H1 (cell line): ENCODE measurements at regions not wholly inside any gene's neighbourhood (a gene's known extent, or its start where the extent isn't known, plus 50 kb on each side); places are given as distances from the start of the nearest gene placed in this dataset.

ENCODE experiments used
- CTCF ChIA-PET: fragments of 300-600 bp; sonication (Branson Sonifier 250); formaldehyde crosslinking; loops from one replicate; lab custom pipeline; 2021; ENCODE audit not compliant: partially characterized antibody; lab: Charles Lee
- POLR2A ChIA-PET: fragments of 300-600 bp; sonication (Branson Sonifier 250); formaldehyde crosslinking; loops from one replicate; lab custom pipeline; 2021; ENCODE audit warnings: inconsistent platforms; ENCODE audit not compliant: partially characterized antibody; lab: Charles Lee
- DNase-seq, 2 experiments: peaks; one replicate each; pipeline versions ENCODE4 v3.0.0 to v3.0.0-alpha.2; 2010 to 2022; ENCODE audit warnings: low spot score in 2 of 2, low read depth in 1 of 2, mixed read lengths in 1 of 2
- FAIRE-seq: peaks from 2 replicates; lab custom pipeline; 2011; peaks lifted over from hg19 to GRCh38; lab: Jason Lieb, UNC
- H2AFZ ChIP-seq: 2 replicates; pipeline ENCODE4 v1.8.1; 2012; ENCODE audit warnings: low read length, inconsistent platforms
- H2AK5ac ChIP-seq: 2 replicates; pipeline ENCODE4 v1.6.1; 2013; ENCODE audit warnings: low read depth, low read length
- H2BK120ac ChIP-seq: replicated peaks from 2 replicates; pipeline ENCODE3; 2013; ENCODE audit warnings: low read depth, low read length, inconsistent platforms
- H2BK12ac ChIP-seq: 2 replicates; pipeline ENCODE4 v1.6.1; 2013; ENCODE audit warnings: low read depth, low read length
- H2BK15ac ChIP-seq: 2 replicates; pipeline ENCODE4 v1.6.1; 2013; ENCODE audit warnings: low read length
- H2BK20ac ChIP-seq: 2 replicates; pipeline ENCODE4 v1.6.1; 2013; ENCODE audit warnings: low read length
- H2BK5ac ChIP-seq: 2 replicates; pipeline ENCODE4 v1.6.1; 2013; ENCODE audit warnings: low read depth, low read length
- H3K14ac ChIP-seq: 2 replicates; pipeline ENCODE4 v1.6.1; 2013; ENCODE audit warnings: inconsistent platforms; ENCODE audit not compliant: insufficient read length
- H3K18ac ChIP-seq: 2 replicates; pipeline ENCODE4 v1.6.1; 2013; ENCODE audit warnings: low read length; ENCODE audit errors: extremely low read depth
- H3K23ac ChIP-seq: 2 replicates; pipeline ENCODE4 v1.6.1; 2013; ENCODE audit warnings: inconsistent platforms; ENCODE audit not compliant: insufficient read length
- H3K23me2 ChIP-seq: 2 replicates; pipeline ENCODE4 v1.6.1; 2013; ENCODE audit warnings: low read depth, low read length
- H3K27ac ChIP-seq: 2 replicates; pipeline ENCODE4 v1.6.1; 2011; ENCODE audit warnings: low read depth, low read length, inconsistent platforms
- H3K27me3 ChIP-seq, 4 experiments: replicated peaks in 1 of 4; 1 replicate in 1 of 4; 2 replicates in 3 of 4; pipeline versions ENCODE4 v1.6.1 to v1.8.1; 2011 to 2013; ENCODE audit warnings: low read length in 3 of 4, mild to moderate bottlenecking in 3 of 4, inconsistent platforms in 2 of 4, mixed read lengths in 2 of 4, moderate library complexity in 1 of 4; ENCODE audit not compliant: control insufficient read depth in 3 of 4, insufficient read depth in 3 of 4; ENCODE audit errors: extremely low read depth in 1 of 4
- H3K36me3 ChIP-seq, 4 experiments: 2 replicates each; pipeline versions ENCODE4 v1.6.1 to v1.8.1; 2011 to 2013; ENCODE audit warnings: mild to moderate bottlenecking in 4 of 4, low read length in 3 of 4, moderate library complexity in 2 of 4, control low read depth in 1 of 4, inconsistent platforms in 1 of 4; ENCODE audit not compliant: insufficient read depth in 4 of 4, control insufficient read depth in 2 of 4
- H3K4ac ChIP-seq: replicated peaks from 2 replicates; pipeline ENCODE3; 2013; ENCODE audit warnings: low read length, low read depth, mixed read lengths, inconsistent platforms; ENCODE audit not compliant: insufficient read length
- H3K4me1 ChIP-seq, 4 experiments: replicated peaks in 1 of 4; 1 replicate in 1 of 4; 2 replicates in 3 of 4; pipeline versions ENCODE4 v1.6.1 to v1.8.1; 2011 to 2013; ENCODE audit warnings: low read length in 3 of 4, inconsistent platforms in 2 of 4, mixed read lengths in 1 of 4; ENCODE audit not compliant: insufficient read depth in 4 of 4, control insufficient read depth in 3 of 4
- H3K4me2 ChIP-seq, 2 experiments: 2 replicates each; pipeline versions ENCODE4 v1.6.1 to v1.8.1; 2011 to 2013; ENCODE audit warnings: low read depth in 2 of 2, low read length in 2 of 2, control low read depth in 1 of 2, inconsistent platforms in 1 of 2, mild to moderate bottlenecking in 1 of 2; ENCODE audit not compliant: insufficient read depth in 1 of 2
- H3K4me3 ChIP-seq, 4 experiments: fragments of 200-600, 300-600 bp in 1 of 4; sonication (generic), shearing (Covaris generic), sonication (Bioruptor Twin) in 1 of 4; 2 replicates each; pipeline versions ENCODE4 v1.5.1 to v1.8.1; 2011 to 2016; ENCODE audit warnings: low read length in 4 of 4, low read depth in 3 of 4, control low read depth in 2 of 4, inconsistent platforms in 2 of 4, mild to moderate bottlenecking in 2 of 4, mixed read lengths in 1 of 4, moderate library complexity in 1 of 4; ENCODE audit not compliant: insufficient read depth in 2 of 4; ENCODE audit errors: extremely low read depth in 1 of 4
- H3K56ac ChIP-seq: replicated peaks from 2 replicates; pipeline ENCODE3; 2013; ENCODE audit warnings: low read depth, mild to moderate bottlenecking, mixed read lengths, low read length, inconsistent platforms; ENCODE audit not compliant: insufficient read length
- H3K79me1 ChIP-seq: 2 replicates; pipeline ENCODE4 v1.6.1; 2013; ENCODE audit warnings: low read depth, low read length, control low read depth
- H3K79me2 ChIP-seq, 2 experiments: 2 replicates each; pipeline versions ENCODE4 v1.6.1 to v1.8.1; 2012 to 2013; ENCODE audit warnings: low read length in 2 of 2, mild to moderate bottlenecking in 2 of 2, inconsistent platforms in 1 of 2; ENCODE audit not compliant: insufficient read depth in 2 of 2, control insufficient read depth in 1 of 2
- H3K9ac ChIP-seq, 4 experiments: replicated peaks in 1 of 4; 1 replicate in 1 of 4; 2 replicates in 3 of 4; pipeline versions ENCODE4 v1.6.1 to v1.8.1; 2011 to 2013; ENCODE audit warnings: low read depth in 3 of 4, low read length in 3 of 4, control low read depth in 2 of 4, mild to moderate bottlenecking in 2 of 4, moderate library complexity in 2 of 4, inconsistent platforms in 1 of 4; ENCODE audit errors: extremely low read depth in 1 of 4
- H3K9me3 ChIP-seq, 2 experiments: 2 replicates each; pipeline versions ENCODE4 v1.6.1 to v1.8.1; 2012 to 2013; ENCODE audit warnings: mild to moderate bottlenecking in 2 of 2, moderate library complexity in 2 of 2, control low read depth in 1 of 2, inconsistent platforms in 1 of 2, low read depth in 1 of 2, low read length in 1 of 2, mixed read lengths in 1 of 2; ENCODE audit not compliant: insufficient read depth in 2 of 2
- H4K20me1 ChIP-seq, 2 experiments: replicated peaks in 1 of 2; 2 replicates each; pipeline versions ENCODE3 to v1.8.1; 2011 to 2013; ENCODE audit warnings: inconsistent platforms in 2 of 2, low read length in 2 of 2, mild to moderate bottlenecking in 1 of 2; ENCODE audit not compliant: insufficient read depth in 2 of 2, control insufficient read depth in 1 of 2
- H4K5ac ChIP-seq: 2 replicates; pipeline ENCODE4 v1.6.1; 2013; ENCODE audit warnings: low read length, low read depth, mixed read lengths, inconsistent platforms; ENCODE audit not compliant: insufficient read length
- H4K8ac ChIP-seq: 2 replicates; pipeline ENCODE4 v1.8.0; 2013; ENCODE audit warnings: mild to moderate bottlenecking, moderate library complexity, low read length, inconsistent platforms; ENCODE audit not compliant: insufficient read depth; ENCODE audit errors: extremely low read depth
- H4K91ac ChIP-seq: replicated peaks from 2 replicates; pipeline ENCODE3; 2013; ENCODE audit warnings: low read length, mixed read lengths, inconsistent platforms; ENCODE audit not compliant: insufficient read length
- ATF2 ChIP-seq: IDR thresholded peaks from 2 replicates; pipeline ENCODE4 v1.6.1; 2012; ENCODE audit warnings: low read length, inconsistent platforms
- CHD1 ChIP-seq: IDR thresholded peaks from 2 replicates; pipeline ENCODE4 v1.6.1; 2012; ENCODE audit warnings: low read depth, low read length, improper control_type of control experiment
- CREB1 ChIP-seq: IDR thresholded peaks from 2 replicates; pipeline ENCODE4 v1.6.1; 2012; ENCODE audit warnings: inconsistent platforms
- CTBP2 ChIP-seq: IDR thresholded peaks from 2 replicates; pipeline ENCODE4 v1.7.0; 2011; ENCODE audit warnings: borderline replicate concordance, mild to moderate bottlenecking, moderate library complexity, mixed read lengths, low read length; ENCODE audit not compliant: insufficient read depth, insufficient read length
- KDM1A ChIP-seq: fragments of 200-600, 300-600 bp; sonication (generic); IDR thresholded peaks from 2 replicates; pipeline ENCODE4 v1.7.1; 2016; ENCODE audit warnings: mild to moderate bottlenecking, low read length, borderline replicate concordance
- MAX ChIP-seq: IDR thresholded peaks from 2 replicates; pipeline ENCODE4 v1.6.1; 2012; ENCODE audit warnings: inconsistent platforms
- SIRT6 ChIP-seq: IDR thresholded peaks from one replicate; pipeline ENCODE4 v1.7.1; 2012; ENCODE audit warnings: low read length, inconsistent platforms
- TBP ChIP-seq: IDR thresholded peaks from 2 replicates; pipeline ENCODE4 v1.6.1; 2011; ENCODE audit warnings: low read depth, low read length, improper control_type of control experiment

GRCh38 chr1:98306517-98307089 lies 354.9 kb upstream of the SNX7 start:
- CTCF ChIA-PET = interaction anchor here (1.2 kb wide), 1 partner anchor 31 kb away, joined by 3 read pairs; no protein-coding TSS in a partner anchor
- Histone ChIP-seq H2BK20ac (no peak overlapping the region), H2AFZ (no peak overlapping the region), H3K9ac (no peak overlapping the region), H3K14ac (no peak overlapping the region), H3K36me3 (no peaks in the 10 kb centered on the region), H4K5ac (no peak overlapping the region), H3K79me1 (no peaks in the 10 kb centered on the region), H2BK5ac (no peak overlapping the region), H4K20me1 (no peaks in the 10 kb centered on the region), H3K27ac (no peak overlapping the region), H4K91ac (no peak overlapping the region), H3K56ac (no peak overlapping the region), H4K8ac (no peak overlapping the region)
- DNase-seq (no peak), FAIRE-seq (no peak)
- TF ChIP-seq KDM1A = no peak
- no peak for TF ChIP-seq ATF2
- no peak for TF ChIP-seq CREB1
- TF ChIP-seq TBP = no peak
- no peak for TF ChIP-seq MAX
- no peak for TF ChIP-seq CTBP2
- no peak for TF ChIP-seq SIRT6
- TF ChIP-seq CHD1 = no peak
- TF ChIP-seq, all 59 proteins: peak for 0
- H3K4me1 ChIP-seq = no peaks in the 10 kb centered on the region
- no peak overlapping the region for H3K4ac ChIP-seq
- no peak overlapping the region for H3K18ac ChIP-seq
- H2AK5ac ChIP-seq = no peak overlapping the region
- H3K27me3 ChIP-seq = no peaks in the 10 kb centered on the region
- H3K79me2 ChIP-seq = no peaks in the 10 kb centered on the region
- H3K23ac ChIP-seq = no peak overlapping the region
- H3K4me3 ChIP-seq = no peak overlapping the region
- H2BK15ac ChIP-seq = no peak overlapping the region
- no peaks in the 10 kb centered on the region for H3K9me3 ChIP-seq
- no peak overlapping the region for H2BK12ac ChIP-seq
- H3K23me2 ChIP-seq = no peaks in the 10 kb centered on the region
- POLR2A ChIA-PET = no interaction called here
- no peak overlapping the region for H3K4me2 ChIP-seq
- H2BK120ac ChIP-seq = no peak overlapping the region
